A673 (cell line): ENCODE measurements at regions not wholly inside any gene's neighbourhood (a gene's known extent, or its start where the extent isn't known, plus 50 kb on each side); places are given as distances from the start of the nearest gene placed in this dataset.

Experiments
- CTCF ChIP-seq: fragments of 300-800, 200-600 bp; sonication (generic); conservative IDR thresholded peaks from 2 replicates; pipeline ENCODE4 v1.5.1; 2017; ENCODE audit warnings: low read depth, mild to moderate bottlenecking, antibody characterized with exemption, low read length, moderate library complexity, mixed read lengths
- EZH2 ChIP-seq: fragments of 200-600 bp; sonication (generic); IDR thresholded peaks from 2 replicates; pipeline ENCODE4 v1.6.1; 2017; ENCODE audit warnings: borderline replicate concordance, low read depth, mild to moderate bottlenecking, mixed read lengths, antibody characterized with exemption, low read length; ENCODE audit not compliant: poor library complexity, severe bottlenecking

- TF ChIP-seq EZH2, result no peak
- TF ChIP-seq CTCF, result no peak
Measured at GRCh38 chr2:18659915-18660314, 70.5 kb upstream of the NT5C1B start.
